ENCODE measurements at regions not wholly inside any gene's neighbourhood (a gene's known extent, or its start where the extent isn't known, plus 50 kb on each side); places are given as distances from the start of the nearest gene placed in this dataset.

DNA sequence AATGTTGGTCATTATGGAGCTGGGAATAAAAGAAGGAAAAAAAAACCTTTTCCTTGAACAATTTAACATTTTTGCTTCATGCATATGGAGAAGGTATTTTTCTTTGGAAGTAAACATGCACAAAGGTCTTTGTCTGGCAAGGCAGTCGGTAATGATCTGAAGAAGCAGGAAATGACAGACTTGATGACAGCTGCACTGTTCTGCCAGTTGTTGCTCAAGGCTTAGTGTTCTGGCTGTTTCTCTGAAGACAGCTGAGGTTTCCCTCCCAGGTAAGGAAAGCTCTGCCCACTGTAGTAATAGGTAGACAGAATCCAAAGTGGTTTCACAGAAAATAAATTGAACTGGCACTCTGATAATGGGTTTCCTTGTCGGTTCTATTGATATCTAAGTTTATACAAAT, 308.4 kb upstream of the GCFC2 start:
- no peaks in the 10 kb centered on the region for H3K79me2 ChIP-seq (ENCODE audit: insufficient read depth, low read length)
- no peaks in the 10 kb centered on the region for H3K9me3 ChIP-seq (ENCODE audit: insufficient read depth, low read length)
- no peak overlapping the region for H3K4me3 ChIP-seq (ENCODE audit: insufficient read depth, low read length, poor library complexity, severe bottlenecking)
- no peak overlapping the region for H3K27ac ChIP-seq (ENCODE audit: low read depth, low read length)
- no peaks in the 10 kb centered on the region for H3F3A ChIP-seq (ENCODE audit: insufficient read depth)
- H3K27me3 ChIP-seq (ENCODE audit: low read length) = no peaks in the 10 kb centered on the region
- TF ChIP-seq EZH2phosphoT487 (conservative IDR thresholded peaks at IDR 0.05; ENCODE audit: low read length) (no peak), CTCF (IDR thresholded peaks at IDR 0.05; ENCODE audit: insufficient read depth, low read length, poor library complexity, severe bottlenecking) (no peak)
- H2AFZ ChIP-seq (ENCODE audit: low read depth, low read length, severe bottlenecking) = no peak overlapping the region
- no peaks in the 10 kb centered on the region for H3K36me3 ChIP-seq (ENCODE audit: low read length)
- no peaks in the 10 kb centered on the region for H4K20me1 ChIP-seq (ENCODE audit: low read depth, low read length)
- H3K9ac ChIP-seq (ENCODE audit: low read length) = no peak overlapping the region
- no peak overlapping the region for H3K4me2 ChIP-seq (ENCODE audit: low read depth, low read length, poor library complexity, severe bottlenecking)
- no peaks in the 10 kb centered on the region for H3K9me2 ChIP-seq (replicated peaks; ENCODE audit: insufficient read depth, low read length)

DNA sequence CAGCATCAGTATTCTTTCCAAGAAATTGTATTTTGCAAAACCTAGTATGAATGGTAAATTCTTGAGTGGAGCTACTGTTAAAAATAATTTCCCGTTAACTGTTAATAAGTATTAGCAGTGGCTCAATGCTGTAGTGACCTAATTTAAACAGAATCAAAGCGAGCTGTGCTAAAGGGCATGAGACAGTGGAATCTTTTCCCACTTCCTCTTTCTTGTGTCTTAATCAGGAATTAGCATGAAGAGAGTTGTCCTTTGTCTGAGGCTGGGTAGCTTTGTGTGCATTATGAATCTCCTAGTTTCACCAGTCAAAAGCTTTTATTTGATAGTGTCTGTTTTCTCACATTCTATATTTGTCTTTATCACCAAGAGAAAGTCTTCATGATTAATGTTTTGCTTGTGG, 298.8 kb upstream of the GCFC2 start:
- no peaks in the 10 kb centered on the region for H3K9me3 ChIP-seq (ENCODE audit: insufficient read depth, low read length)
- H3K36me3 ChIP-seq (ENCODE audit: low read length) = no peaks in the 10 kb centered on the region
- no peak overlapping the region for H2AFZ ChIP-seq (ENCODE audit: low read depth, low read length, severe bottlenecking)
- H3K27me3 ChIP-seq (ENCODE audit: low read length) = no peaks in the 10 kb centered on the region
- TF ChIP-seq CTCF (IDR thresholded peaks at IDR 0.05; ENCODE audit: insufficient read depth, low read length, poor library complexity, severe bottlenecking) (no peak), EZH2phosphoT487 (conservative IDR thresholded peaks at IDR 0.05; ENCODE audit: low read length) (no peak)
- H3K27ac ChIP-seq (ENCODE audit: low read depth, low read length) = no peak overlapping the region
- H4K20me1 ChIP-seq (ENCODE audit: low read depth, low read length) = no peaks in the 10 kb centered on the region
- no peak overlapping the region for H3K9ac ChIP-seq (ENCODE audit: low read length)
- no peak overlapping the region for H3K4me3 ChIP-seq (ENCODE audit: insufficient read depth, low read length, poor library complexity, severe bottlenecking)
- no peaks in the 10 kb centered on the region for H3F3A ChIP-seq (ENCODE audit: insufficient read depth)
- no peaks in the 10 kb centered on the region for H3K79me2 ChIP-seq (ENCODE audit: insufficient read depth, low read length)
- no peak overlapping the region for H3K4me2 ChIP-seq (ENCODE audit: low read depth, low read length, poor library complexity, severe bottlenecking)
- no peaks in the 10 kb centered on the region for H3K9me2 ChIP-seq (replicated peaks; ENCODE audit: insufficient read depth, low read length)

DNA sequence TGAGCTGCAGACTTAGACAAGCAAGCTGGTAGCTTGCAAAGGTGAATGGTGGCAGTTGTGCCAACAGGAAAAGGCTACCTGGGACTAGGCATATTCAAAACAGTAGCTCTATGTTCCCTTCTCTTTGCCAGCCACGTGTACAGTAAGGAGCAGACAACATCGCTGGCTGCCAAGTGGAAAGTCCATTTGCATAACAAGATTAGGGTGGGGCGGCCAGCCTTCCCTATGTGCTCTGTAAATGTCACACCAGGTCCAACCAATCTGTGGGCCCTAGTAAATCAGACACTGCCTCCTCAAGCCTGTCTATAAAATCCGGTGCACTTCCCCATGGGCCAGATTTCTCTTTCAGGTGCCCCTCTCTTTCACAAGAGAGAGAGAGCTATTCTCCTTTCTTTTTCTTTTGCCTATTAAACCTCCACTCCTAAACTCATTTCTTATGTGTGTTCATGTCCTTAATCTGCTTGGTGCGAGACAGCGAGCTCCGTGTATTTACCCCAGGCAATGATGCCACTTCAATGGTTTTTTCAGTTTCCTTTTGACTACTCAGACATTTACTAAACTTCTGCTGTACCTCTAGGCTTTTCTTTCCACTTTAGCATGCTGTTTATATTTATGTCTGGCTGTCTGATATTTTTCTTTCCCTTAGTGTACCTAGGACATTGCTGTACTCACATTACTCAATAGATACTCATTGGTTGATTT, 297.4 kb upstream of the GCFC2 start:
- no peaks in the 10 kb centered on the region for H3K36me3 ChIP-seq (ENCODE audit: low read length)
- H4K20me1 ChIP-seq (ENCODE audit: low read depth, low read length) = no peaks in the 10 kb centered on the region
- no peak overlapping the region for H3K4me3 ChIP-seq (ENCODE audit: insufficient read depth, low read length, poor library complexity, severe bottlenecking)
- no peaks in the 10 kb centered on the region for H3K79me2 ChIP-seq (ENCODE audit: insufficient read depth, low read length)
- H3K9me3 ChIP-seq (ENCODE audit: insufficient read depth, low read length) = no peaks in the 10 kb centered on the region
- H2AFZ ChIP-seq (ENCODE audit: low read depth, low read length, severe bottlenecking) = no peak overlapping the region
- no peak overlapping the region for H3K9ac ChIP-seq (ENCODE audit: low read length)
- H3F3A ChIP-seq (ENCODE audit: insufficient read depth) = no peaks in the 10 kb centered on the region
- TF ChIP-seq CTCF (IDR thresholded peaks at IDR 0.05; ENCODE audit: insufficient read depth, low read length, poor library complexity, severe bottlenecking) = no peak
- TF ChIP-seq EZH2phosphoT487 (conservative IDR thresholded peaks at IDR 0.05; ENCODE audit: low read length) = no peak
- no peak overlapping the region for H3K27ac ChIP-seq (ENCODE audit: low read depth, low read length)
- H3K9me2 ChIP-seq (replicated peaks; ENCODE audit: insufficient read depth, low read length) = no peaks in the 10 kb centered on the region
- H3K4me2 ChIP-seq (ENCODE audit: low read depth, low read length, poor library complexity, severe bottlenecking) = no peak overlapping the region
- H3K27me3 ChIP-seq (ENCODE audit: low read length) = no peaks in the 10 kb centered on the region
